Head of caudate nucleus (tissue), 42 donors: ENCODE measurements at regions not wholly inside any gene's neighbourhood (a gene's known extent, or its start where the extent isn't known, plus 50 kb on each side); places are given as distances from the start of the nearest gene placed in this dataset.
"Not testable (repeated sequence)": the region's sequence is repeated elsewhere in the genome, so short reads cannot be mapped to it uniquely, and the experiment has no call there.

ENCODE experiments used
- DNase-seq, 42 donors: peaks; one replicate each; pipeline versions ENCODE4 v3.0.0 to v3.0.0-alpha.2; 2020 to 2021; ENCODE audit warnings: mixed read lengths in 7 of 42
- intact Hi-C: fragments of 100-400 bp; cut with DNase I; formaldehyde crosslinking; loops from one replicate; pipeline ENCODE4 v1.15.0; 2022

- DNase-seq = peak in 1 of 42 donors; percentile 15
- intact Hi-C loops = loop anchor here (10.0 kb wide), 1 partner anchor 1654 kb away; no protein-coding TSS in a partner anchor
Observed at GRCh38 chr22:48498526-48499331, 1328.9 kb downstream of the BRD1 start.

- DNase-seq = not testable (repeated sequence)
- intact Hi-C loops = loop anchor here (10.0 kb wide), 1 partner anchor 1653 kb away; no protein-coding TSS in a partner anchor
Observed at GRCh38 chr22:48497743-48498520, 1329.7 kb downstream of the BRD1 start.

GRCh38 chr22:48496987-48497650 is 1330.6 kb downstream of the BRD1 start:
- intact Hi-C loops = loop anchor here (10.0 kb wide), 1 partner anchor 1652 kb away; no protein-coding TSS in a partner anchor
- DNase-seq = no peak

- peak in 2 of 42 donors; percentile 19 to 24 for DNase-seq
- intact Hi-C loops = loop anchor here (10.0 kb wide), 1 partner anchor 1652 kb away; no protein-coding TSS in a partner anchor
Observed at GRCh38 chr22:48496226-48496845, 1331.3 kb downstream of the BRD1 start.

- peak in 2 of 42 donors; percentile 8 to 10 for DNase-seq
- intact Hi-C loops = loop anchor here (10.0 kb wide), 1 partner anchor 1651 kb away; no protein-coding TSS in a partner anchor
Observed at GRCh38 chr22:48495751-48496080, 1332.0 kb downstream of the BRD1 start.

GRCh38 chr22:48494968-48495750 is 1332.5 kb downstream of the BRD1 start:
- intact Hi-C loops = loop anchor here (10.0 kb wide), 1 partner anchor 1650 kb away; no protein-coding TSS in a partner anchor
- DNase-seq = peak in 6 of 42 donors; percentile 4 to 28 (median 21)

GRCh38 chr22:48494256-48494967 is 1333.3 kb downstream of the BRD1 start:
- intact Hi-C loops = loop anchor here (10.0 kb wide), 1 partner anchor 1650 kb away; no protein-coding TSS in a partner anchor
- DNase-seq = peak in 8 of 42 donors; percentile 4 to 32 (median 16)

- peak in 3 of 42 donors; percentile 1 to 16 (median 12) for DNase-seq
- intact Hi-C loops = loop anchor here (10.0 kb wide), 1 partner anchor 1649 kb away; no protein-coding TSS in a partner anchor
Observed at GRCh38 chr22:48493733-48494132, 1333.9 kb downstream of the BRD1 start.

- DNase-seq = peak; percentile 63 to 92 (median 81)
- intact Hi-C loops = loop anchor here (10.0 kb wide), 1 partner anchor 1648 kb away; no protein-coding TSS in a partner anchor
Observed at GRCh38 chr22:48492366-48493320, 1335.0 kb downstream of the BRD1 start.

- peak in 16 of 42 donors; percentile 8 to 53 (median 35) for DNase-seq
- intact Hi-C loops = loop anchor here (10.0 kb wide), 1 partner anchor 1647 kb away; no protein-coding TSS in a partner anchor
Observed at GRCh38 chr22:48491451-48491941, 1336.2 kb downstream of the BRD1 start.

- DNase-seq = peak in 18 of 42 donors; percentile 16 to 60 (median 38)
- intact Hi-C loops = loop anchor here (10.0 kb wide), 1 partner anchor 1646 kb away; no protein-coding TSS in a partner anchor
Observed at GRCh38 chr22:48490500-48491411, 1336.9 kb downstream of the BRD1 start.

GRCh38 chr22:48489551-48490499 is 1337.8 kb downstream of the BRD1 start:
- intact Hi-C loops = loop anchor here (10.0 kb wide), 1 partner anchor 1645 kb away; no protein-coding TSS in a partner anchor
- peak in 28 of 42 donors; percentile 24 to 77 (median 50) for DNase-seq
